ENCODE measurements at regions not wholly inside any gene's neighbourhood (a gene's known extent, or its start where the extent isn't known, plus 50 kb on each side); places are given as distances from the start of the nearest gene placed in this dataset.

GRCh38 chrX:122047261-122047660 lies 999.9 kb downstream of the GLUD2 start:
- Histone ChIP-seq H3K27me3 (ENCODE audit: control insufficient read depth, insufficient read depth, low read length) (no peaks in the 10 kb centered on the region), H3K4me3 (ENCODE audit: low read depth, low read length) (no peak overlapping the region), H3K36me3 (ENCODE audit: control insufficient read depth, insufficient read depth, low read length) (no peaks in the 10 kb centered on the region)
- no peak for TF ChIP-seq CTCF (IDR thresholded peaks at IDR 0.05; ENCODE audit: insufficient read depth, low read length, severe bottlenecking)
- FAIRE-seq (no peak), DNase-seq (ENCODE audit: low read depth) (no peak)

GRCh38 chrX:122055460-122055859 lies 1008.0 kb downstream of the GLUD2 start:
- no peaks in the 10 kb centered on the region for H3K27me3 ChIP-seq (ENCODE audit: control insufficient read depth, insufficient read depth, low read length)
- TF ChIP-seq CTCF (IDR thresholded peaks at IDR 0.05; ENCODE audit: insufficient read depth, low read length, severe bottlenecking), result no peak
- no peak overlapping the region for H3K4me3 ChIP-seq (ENCODE audit: low read depth, low read length)
- no peak for FAIRE-seq
- DNase-seq (ENCODE audit: low read depth), result no peak
- H3K36me3 ChIP-seq (ENCODE audit: control insufficient read depth, insufficient read depth, low read length), result no peaks in the 10 kb centered on the region

GRCh38 chrX:122055979-122056715 lies 1008.7 kb downstream of the GLUD2 start:
- no peaks in the 10 kb centered on the region for H3K36me3 ChIP-seq (ENCODE audit: control insufficient read depth, insufficient read depth, low read length)
- no peak for TF ChIP-seq CTCF (IDR thresholded peaks at IDR 0.05; ENCODE audit: insufficient read depth, low read length, severe bottlenecking)
- DNase-seq (ENCODE audit: low read depth), result no peak
- no peak overlapping the region for H3K4me3 ChIP-seq (ENCODE audit: low read depth, low read length)
- no peaks in the 10 kb centered on the region for H3K27me3 ChIP-seq (ENCODE audit: control insufficient read depth, insufficient read depth, low read length)
- FAIRE-seq, result no peak

GRCh38 chrX:122076241-122076640 lies 1028.8 kb downstream of the GLUD2 start:
- no peak for TF ChIP-seq CTCF (IDR thresholded peaks at IDR 0.05; ENCODE audit: insufficient read depth, low read length, severe bottlenecking)
- H3K4me3 ChIP-seq (ENCODE audit: low read depth, low read length), result no peak overlapping the region
- DNase-seq (ENCODE audit: low read depth) (no peak), FAIRE-seq (no peak)
- H3K36me3 ChIP-seq (ENCODE audit: control insufficient read depth, insufficient read depth, low read length), result no peaks in the 10 kb centered on the region
- H3K27me3 ChIP-seq (ENCODE audit: control insufficient read depth, insufficient read depth, low read length), result no peaks in the 10 kb centered on the region

- Histone ChIP-seq H3K36me3 (ENCODE audit: control insufficient read depth, insufficient read depth, low read length) (no peaks in the 10 kb centered on the region), H3K4me3 (ENCODE audit: low read depth, low read length) (no peak overlapping the region), H3K27me3 (ENCODE audit: control insufficient read depth, insufficient read depth, low read length) (no peaks in the 10 kb centered on the region)
- FAIRE-seq (no peak), DNase-seq (ENCODE audit: low read depth) (no peak)
- no peak for TF ChIP-seq CTCF (IDR thresholded peaks at IDR 0.05; ENCODE audit: insufficient read depth, low read length, severe bottlenecking)
These were observed 1030.7 kb downstream of the GLUD2 start for GRCh38 chrX:122078079-122078478.

GRCh38 chrX:122087341-122087740 lies 1039.9 kb downstream of the GLUD2 start:
- TF ChIP-seq CTCF (IDR thresholded peaks at IDR 0.05; ENCODE audit: insufficient read depth, low read length, severe bottlenecking), result no peak
- H3K4me3 ChIP-seq (ENCODE audit: low read depth, low read length), result no peak overlapping the region
- no peak for FAIRE-seq

More at GRCh38 chrX:122087341-122087740, 1039.9 kb downstream of the GLUD2 start:
- H3K27me3 ChIP-seq (ENCODE audit: control insufficient read depth, insufficient read depth, low read length), result no peaks in the 10 kb centered on the region
- DNase-seq (ENCODE audit: low read depth), result no peak
- H3K36me3 ChIP-seq (ENCODE audit: control insufficient read depth, insufficient read depth, low read length), result no peaks in the 10 kb centered on the region
